Femur (tissue), 1 donor: ENCODE measurements at regions not wholly inside any gene's neighbourhood (a gene's known extent, or its start where the extent isn't known, plus 50 kb on each side); places are given as distances from the start of the nearest gene placed in this dataset.
"Not testable (repeated sequence)": the region's sequence is repeated elsewhere in the genome, so short reads cannot be mapped to it uniquely, and the experiment has no call there.

Experiments used
- DNase-seq: peaks from one replicate; pipeline ENCODE4 v3.0.0-alpha.2; 2017

DNA sequence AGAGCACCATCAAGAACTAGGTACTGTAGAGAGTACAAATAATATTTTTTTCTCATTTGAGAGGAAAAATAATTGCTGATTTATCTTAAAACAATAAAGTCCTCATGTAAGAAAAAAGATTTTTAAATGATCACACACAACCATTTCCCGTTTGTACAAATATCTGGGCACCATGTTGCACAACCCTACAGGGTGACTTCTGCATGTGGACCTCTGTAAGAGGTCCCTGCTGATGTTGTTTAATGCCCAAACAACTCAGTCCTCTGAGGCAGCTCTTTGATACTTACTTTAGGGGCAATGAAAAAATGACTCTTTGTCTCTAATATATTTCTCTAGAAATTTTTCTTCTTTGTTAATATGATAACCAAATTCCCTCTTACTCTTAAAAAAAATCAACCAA lies 168.1 kb upstream of the SATB1 start:
- DNase-seq, result no peak

DNA sequence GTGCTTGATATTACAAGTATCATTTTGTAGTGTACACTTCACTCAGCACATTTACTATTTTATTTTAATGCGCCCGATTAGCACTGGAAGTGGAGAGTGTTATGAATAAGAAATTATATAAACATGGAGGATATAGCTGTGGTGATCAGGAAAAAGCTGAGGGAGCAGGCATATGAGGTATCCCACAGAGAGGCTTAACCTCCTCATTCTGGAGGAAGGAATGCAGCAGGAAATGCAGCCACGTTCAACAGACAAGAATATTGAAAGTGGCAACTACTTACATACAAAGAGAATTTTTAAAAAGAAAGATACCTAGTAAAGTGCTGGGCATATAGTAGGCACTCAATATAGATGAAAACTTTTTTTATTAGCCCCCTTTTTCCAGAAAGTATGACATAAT lies 166.0 kb upstream of the SATB1 start:
- DNase-seq, result no peak

DNA sequence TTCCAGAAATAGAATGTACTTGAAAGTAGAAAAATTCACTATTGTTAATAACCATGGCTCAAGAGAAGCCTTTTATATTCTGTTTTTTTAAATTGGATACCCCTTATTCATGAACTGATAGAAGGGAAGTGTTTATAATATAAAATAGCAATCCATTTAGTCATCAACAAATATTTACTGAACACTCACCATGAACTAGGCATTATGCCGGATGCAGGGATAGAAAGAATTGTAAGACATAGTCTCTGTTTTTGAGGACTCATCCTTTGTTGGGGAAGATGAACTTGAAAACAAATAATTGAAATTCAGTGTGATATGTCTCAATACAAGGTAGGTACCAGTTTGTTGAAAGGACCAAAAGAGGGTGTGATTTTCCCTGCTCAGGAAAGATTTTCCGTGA lies 160.9 kb upstream of the SATB1 start:
- no peak for DNase-seq

DNA sequence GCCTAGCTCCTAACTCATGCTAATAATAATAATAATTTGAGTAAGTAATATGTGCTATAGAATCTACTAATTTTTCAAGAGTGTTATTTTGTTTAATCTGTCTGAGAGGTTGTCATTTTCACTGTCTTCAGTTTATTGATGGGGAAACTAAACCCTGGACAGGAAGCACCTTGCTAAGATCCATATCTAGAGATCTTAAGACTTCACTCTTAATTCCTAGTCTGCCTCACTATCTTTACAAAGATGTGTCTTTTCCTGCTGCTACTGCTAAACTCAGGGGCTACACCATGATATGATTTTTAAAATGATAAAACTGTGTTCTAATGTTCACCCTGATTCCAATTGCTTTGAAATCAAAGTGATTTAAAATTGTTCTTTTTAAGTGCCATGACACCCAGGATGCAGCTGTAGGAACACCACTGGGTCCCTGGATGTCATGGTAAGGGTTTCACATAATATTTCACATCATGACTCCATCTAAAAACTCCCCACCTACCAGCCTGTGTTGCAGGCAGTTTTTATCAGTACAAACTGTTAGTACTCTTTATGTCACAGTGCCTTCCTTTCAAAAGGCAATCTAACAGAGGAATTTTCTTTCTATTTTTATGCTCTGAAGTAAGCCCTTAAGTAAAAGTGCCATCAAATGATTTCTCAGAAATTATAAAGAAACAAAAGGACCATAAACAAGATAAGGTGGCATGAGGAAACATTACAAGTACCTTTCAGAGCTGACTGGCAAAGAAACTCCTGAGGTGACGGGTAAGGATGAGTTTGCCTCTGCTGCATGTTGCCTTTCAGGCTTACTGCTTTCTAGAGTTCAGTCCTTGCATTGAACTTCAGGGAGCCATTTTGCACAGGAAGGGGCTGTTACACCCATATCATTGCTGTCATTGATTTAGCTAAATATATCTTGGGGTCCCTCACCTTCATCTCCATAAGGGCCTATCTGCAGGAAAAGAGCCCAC lies 160.1 kb upstream of the SATB1 start:
- DNase-seq, result no peak

DNA sequence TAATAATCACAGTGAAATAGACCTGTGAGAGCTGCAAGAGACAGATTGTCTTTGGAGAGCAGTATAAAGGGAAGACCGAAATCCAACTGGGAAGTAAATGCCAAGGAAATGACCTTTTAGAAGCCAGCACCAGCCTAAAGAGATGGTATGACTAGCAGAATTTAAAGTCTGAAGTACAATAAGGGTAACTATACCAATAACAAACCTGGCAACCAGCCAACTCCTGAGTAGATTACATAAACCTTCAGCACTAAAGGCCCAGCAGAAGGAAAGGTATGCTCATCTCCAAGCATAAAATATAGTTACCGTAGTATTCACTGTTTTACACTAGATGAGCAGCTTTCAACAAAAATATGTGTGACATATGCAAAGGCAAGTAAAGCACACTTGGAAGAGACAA lies 155.1 kb upstream of the SATB1 start:
- DNase-seq, result no peak

DNA sequence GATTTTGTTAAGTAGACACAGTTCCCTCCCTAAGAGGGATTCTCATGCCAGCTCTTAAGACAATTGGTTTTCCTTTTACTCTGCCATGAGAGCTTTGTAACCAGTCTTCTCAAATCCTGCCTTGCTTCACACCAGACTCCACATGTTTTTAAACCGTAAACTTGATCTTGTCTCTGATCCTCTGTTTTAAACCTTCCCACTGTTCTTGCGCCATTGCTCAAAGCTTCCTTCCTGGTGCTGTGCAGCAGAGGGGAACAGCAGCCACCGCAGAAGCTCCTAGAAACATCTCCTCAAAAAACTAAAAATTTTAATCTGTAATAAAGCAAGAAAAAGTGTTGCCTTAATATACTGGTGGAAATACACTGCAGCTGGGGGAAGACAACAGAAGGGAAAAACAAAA lies 154.5 kb upstream of the SATB1 start:
- no peak for DNase-seq

DNA sequence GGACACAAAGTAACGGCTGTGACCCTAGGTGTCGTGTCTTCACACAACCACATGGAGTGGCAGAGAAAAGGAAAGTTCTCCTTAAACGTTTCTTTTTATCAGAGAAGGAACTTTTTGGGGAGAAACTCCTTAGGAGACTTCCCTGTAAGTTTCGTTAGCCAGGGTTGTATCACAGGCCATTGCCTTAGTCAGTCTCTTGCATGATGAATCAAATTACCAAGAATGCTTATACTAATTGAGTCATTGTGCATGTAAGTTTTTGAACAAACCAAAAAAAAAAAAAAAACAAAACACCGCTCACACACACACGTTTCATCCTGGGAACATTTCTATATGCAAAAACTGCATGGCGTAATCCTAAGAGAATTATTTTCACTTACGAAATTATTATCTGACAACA lies 150.4 kb upstream of the SATB1 start:
- no peak for DNase-seq

DNA sequence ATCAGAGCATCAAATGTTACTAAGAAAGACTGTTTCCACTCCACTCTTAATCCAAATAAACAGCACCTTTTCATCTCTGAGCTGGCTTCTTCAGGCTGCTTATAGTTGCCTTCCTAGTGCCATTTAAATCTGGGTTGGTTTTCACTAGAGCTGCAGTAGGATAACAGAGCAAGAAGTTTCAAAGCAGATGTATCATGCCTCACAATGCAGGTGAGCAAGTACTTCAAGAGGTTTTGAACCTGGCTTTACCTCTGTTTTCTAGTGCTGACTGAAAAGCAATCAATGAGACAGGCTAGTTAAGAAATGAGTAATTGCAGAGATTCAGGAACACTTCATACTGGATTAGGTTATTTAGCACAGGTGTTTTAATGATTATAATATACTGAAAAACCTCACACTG lies 147.7 kb upstream of the SATB1 start:
- DNase-seq, result no peak

DNA sequence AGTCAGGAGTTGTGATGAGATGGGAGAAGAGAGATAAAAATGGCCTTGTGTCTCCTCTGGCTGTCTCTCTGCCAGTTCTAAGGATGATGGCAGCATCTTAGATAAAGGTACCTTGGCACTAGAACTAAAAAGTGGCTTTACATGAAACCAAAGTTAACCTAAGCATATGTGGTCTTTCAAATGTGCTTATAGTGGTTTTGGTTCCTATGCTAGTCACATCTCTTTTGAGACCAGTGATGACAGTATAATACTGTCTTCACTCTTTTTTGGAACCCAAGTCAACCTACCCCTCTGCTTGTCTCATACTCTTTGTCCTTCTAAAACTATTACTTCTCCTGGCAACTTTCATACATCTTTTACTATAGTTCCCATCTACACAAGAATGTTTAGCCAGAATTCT lies 142.2 kb upstream of the SATB1 start:
- no peak for DNase-seq

DNA sequence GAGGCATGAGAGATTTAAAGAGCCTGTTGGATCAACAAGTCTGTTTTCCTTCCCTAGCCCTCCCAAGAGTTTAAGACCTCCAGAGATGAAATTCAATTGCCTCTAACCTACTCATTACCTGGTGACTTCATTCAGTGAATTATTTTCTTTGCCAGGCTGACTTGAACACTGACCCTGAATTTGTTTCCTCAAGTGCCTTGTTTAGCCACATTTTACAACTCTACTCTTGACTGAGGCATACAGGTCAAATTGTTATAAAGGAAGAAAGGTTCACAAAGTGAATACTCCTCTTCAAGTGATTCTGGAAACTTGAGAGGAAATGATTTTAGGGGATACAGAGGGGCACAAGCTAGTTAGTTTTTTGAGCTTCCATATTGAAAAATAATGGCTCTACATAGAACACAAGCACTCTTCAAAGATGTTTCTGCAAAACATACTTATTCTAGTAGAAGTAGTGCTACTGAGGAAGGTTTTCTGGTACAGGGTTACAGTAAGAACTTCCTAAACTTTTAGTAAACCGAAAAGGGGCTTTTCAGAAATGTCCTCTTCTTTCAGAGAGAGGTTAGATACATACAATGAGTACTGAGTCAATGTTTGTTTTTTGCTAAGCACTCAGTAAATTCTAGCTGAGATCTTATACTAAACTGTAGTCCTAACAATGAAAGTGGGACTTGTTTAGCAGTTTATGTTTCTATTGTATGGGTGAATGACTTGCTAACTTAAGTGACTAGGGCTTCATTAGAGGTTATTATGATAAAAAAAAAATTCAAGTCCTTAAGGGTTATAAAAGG lies 137.4 kb upstream of the SATB1 start:
- no peak for DNase-seq

DNA sequence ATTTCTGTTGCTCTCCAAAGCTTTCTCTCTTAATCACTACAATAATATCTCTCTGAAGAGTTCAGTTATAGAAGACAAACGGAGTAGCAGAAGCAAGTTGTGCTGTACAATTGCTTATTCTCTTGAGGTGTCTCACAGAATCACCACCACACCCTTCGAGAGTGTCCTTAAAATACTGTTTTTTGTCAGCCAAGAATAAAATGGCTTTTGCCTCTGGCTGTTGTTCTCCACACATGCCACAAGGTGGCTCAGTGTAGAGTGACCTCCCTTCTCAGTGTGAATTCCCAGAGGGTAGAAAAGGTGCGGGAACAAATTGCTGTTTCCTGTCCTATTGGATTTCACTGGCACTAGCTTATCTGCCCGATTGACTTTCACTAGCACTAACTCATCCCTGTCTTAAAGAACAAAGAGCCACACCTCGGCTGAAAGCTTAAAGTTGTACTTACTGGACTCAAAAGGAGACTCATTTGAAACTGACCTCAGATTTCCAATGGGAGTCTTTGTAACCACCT lies 134.2 kb upstream of the SATB1 start:
- no peak for DNase-seq

DNA sequence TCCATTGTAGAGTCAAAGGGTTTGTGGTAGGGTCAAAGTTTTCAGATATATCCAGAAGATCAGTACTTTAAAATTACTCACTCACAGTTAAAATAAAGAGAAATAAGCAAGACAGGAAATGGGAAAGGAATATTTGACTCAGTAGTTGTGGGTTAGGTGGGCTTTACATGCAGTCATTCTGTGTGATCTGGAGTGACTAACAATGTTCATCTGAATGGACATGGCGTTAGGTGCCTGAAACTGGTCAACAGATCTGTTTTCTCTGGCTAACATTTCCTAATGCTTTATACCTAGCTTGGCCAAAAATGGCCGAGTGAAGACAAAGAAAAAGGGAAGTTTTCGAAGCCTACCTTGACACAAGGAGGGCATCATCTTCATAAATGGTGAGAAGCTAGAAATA lies 133.4 kb upstream of the SATB1 start:
- DNase-seq, result no peak

DNA sequence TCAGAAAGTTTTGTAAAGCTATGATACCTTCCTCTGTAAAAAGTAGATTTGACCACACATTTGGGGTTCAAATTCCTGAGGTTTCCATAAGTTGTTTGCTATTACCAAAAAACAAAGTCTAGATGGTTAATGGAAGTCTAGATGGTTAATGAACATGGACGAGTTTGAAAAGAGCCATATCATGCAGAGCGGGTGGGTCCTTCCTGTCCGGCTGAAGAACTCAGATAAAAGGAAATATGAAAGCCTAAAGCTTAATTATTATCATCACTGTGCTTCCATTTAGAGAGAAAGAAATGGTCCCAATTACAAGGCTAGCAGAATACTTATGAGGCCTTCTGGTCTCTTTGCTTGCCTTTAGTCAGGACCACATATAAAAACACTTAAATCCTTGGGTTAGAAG lies 132.1 kb upstream of the SATB1 start:
- DNase-seq, result no peak

DNA sequence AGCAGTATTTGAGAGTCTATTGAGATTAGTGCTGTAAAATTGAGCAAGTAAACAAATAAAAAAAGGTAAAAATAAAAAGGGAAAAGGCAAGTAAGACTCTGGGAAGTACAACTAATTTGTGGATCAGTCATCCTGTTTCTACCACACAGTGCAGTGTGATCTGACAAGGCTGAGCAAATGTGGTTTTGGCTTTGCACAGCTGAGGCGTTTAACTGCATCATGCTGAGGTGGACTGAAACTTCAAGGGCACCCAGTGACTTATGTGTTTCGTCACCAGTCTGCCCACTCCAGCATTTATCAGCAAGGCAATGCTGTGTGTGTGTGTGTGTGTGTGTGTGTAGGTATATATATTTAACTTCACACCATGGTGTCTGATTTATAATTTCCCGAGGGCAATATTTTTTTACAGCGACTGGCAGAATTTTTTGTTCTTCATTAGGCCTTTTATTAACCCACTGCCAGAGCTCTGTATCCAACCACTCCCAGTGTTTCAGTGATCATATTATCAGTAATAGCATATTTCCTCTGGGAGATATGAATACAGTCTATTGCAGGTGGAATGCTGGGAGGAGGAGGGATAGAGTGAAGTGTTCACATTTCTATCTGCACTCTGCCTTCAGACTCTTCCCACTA lies 131.5 kb upstream of the SATB1 start:
- DNase-seq, result no peak

DNA sequence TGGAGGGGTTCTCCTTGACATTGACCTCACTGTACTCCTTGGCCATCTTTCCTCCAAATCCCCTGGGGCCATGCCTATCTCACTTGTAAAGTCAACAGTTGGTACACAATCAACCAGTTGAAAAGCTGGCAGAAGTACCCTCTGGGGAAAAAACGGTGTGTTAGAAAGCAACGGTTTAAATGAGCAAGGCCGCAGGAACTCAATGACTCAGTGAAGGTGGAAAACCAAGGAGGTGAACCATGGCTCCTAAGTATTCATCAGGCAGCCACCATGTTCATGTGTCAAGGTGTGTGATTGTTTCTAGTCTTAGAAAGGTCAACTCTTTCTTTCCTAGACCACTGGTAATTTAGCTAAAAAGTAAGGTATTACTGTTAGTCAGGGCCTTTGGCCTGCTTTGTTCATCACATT lies 130.9 kb upstream of the SATB1 start:
- no peak for DNase-seq

DNA sequence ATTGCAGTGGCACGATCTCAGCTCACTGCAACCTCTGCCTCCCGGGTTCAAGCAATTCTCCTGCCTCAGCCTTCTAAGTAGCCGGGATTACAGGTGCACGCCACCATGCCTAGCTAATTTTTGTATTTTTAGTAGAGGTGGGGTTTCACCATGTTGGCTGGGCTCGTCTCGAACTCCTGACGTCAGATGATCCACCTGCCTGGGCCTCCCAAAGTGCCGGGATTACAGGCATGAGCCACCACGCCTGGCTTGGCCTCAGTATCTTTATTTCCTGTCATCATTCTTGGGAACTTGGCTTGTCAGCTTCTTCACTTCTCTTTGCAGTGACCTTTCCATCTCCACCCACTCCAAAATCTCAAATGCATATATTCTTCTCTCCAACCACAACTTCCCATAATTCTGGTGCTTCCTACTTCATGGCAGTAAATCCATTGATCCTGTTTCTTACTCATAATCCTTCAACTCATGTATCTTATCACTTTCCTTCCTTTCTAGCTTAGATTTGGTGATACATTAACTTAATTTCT lies 127.5 kb upstream of the SATB1 start:
- not testable (repeated sequence) for DNase-seq

DNA sequence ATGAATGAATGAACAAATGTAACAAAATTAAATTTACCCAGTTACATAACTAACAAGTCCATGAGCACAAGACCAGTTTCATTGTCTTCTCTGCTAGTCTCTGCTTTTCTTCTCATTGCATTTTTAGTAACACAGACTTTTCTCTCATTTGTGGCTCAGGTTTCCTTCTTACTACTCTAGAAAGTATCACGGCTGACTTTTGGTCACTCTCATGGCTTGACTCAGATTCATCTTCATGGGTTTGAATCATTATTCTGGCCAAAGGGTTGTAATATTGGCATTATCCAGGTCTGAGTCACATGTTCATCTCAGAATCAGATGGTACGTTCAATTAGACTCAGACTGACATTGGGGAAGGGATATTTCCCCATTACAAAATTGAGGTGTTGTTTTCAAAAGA lies 121.5 kb upstream of the SATB1 start:
- no peak for DNase-seq

DNA sequence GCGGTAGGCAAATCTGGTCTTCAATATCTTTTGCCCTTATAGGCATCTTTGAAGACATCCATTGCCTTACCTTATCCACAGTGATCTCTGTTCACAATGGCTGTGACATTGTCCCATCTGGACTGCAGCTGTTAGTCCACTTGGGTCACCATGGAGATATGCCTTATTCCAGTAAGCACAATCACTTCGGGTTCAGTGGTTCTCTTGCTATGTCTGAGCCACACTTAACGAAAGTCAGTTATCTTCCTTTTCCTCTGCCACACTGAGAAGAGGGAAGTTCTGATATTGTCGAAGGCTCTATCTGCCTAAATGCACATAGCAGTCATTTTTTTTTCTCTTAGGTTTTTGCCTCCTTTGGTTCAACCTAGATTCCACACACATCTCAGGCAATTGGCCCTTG lies 119.0 kb upstream of the SATB1 start:
- no peak for DNase-seq

DNA sequence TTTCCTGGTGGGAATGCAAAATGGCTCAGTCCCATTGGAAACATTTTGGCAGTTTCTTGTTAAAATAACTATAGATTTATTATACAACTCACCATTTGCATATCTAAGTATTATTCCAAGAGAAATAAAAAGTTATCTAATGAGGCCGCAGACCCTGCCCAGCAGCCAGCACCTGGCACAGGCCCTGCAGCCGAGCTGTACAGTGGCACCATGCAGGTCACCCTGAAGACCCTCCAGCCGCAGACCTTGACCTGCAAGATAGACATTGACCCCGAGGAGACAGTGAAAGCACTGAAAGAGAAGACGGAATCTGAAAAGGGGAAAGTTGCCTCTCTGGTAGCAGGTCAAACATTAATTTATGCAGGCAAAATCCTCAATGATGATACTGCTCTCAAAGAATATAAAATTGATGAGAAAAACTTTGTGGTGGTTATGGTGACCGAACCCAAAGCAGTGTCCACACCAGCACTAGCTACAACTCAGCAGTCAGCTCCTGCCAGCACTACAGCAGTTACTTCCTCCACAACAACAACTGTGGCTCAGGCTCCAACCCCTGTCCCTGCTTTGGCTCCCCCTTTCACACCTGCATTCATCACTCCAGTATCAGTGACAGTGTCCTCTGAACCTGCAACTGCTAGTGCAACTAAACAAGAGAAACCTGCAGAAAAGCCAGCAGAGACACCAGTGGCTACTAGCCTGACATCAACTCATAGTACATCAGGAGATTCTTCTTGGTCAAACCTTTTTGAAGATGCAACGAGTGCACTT lies 113.5 kb upstream of the SATB1 start:
- DNase-seq, result no peak

DNA sequence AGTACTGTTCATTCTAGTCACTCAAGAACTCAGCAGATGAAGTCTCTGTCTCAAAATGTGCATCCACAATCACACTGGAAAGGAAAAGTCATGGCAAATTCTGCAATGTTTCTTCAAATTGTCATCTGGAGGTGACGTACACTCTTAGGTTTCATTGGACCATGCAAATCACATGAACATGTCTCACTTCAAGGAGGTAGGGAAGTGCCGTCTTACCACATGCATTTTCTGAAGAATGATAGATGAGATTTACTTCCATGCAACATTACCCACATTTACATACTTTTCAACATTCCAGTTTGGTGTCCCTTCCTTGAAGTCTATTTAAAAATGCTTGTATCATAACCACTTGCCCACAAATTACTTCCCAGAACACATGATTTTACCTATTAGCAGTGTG lies 107.9 kb upstream of the SATB1 start:
- DNase-seq, result no peak

DNA sequence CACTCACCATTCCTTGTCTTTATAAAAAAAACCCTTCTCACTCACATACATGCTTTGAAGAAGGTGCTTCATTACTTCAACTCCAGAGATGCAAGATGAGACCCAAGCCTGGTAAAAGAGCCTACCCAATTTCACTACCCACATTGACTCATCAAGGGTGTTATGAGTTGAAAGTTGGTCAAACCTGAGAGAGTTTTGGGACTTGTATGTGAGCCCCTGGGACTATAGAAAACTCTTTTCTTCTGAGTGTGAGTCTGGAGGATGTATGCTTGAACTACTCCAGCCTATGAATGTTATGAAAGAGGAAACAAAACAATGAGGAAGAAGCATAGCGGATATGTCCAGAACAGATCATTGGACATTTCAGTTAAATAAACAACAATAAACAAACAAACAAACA lies 106.5 kb upstream of the SATB1 start:
- no peak for DNase-seq

DNA sequence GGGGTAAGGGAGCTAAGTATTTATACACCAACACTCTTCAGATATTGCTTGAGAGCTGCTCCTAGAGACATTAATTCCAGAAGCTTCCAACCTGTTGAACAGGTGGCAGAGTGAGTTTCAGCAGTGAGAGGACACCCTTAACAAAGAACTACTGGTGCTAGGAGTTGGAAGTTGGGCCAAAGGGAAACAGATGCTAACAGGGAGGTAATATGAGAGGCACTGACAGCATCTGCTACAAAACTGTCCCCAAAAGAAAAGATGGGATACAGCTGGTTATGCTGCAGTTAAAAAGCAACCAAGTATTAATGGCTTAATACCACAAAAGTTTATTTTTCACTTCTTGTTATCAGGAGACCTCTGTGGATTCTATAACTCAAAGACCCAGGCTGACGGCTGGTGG lies 104.5 kb upstream of the SATB1 start:
- DNase-seq, result peak; percentile 18
